ENCODE measurements at regions not wholly inside any gene's neighbourhood (a gene's known extent, or its start where the extent isn't known, plus 50 kb on each side); places are given as distances from the start of the nearest gene placed in this dataset.

DNA sequence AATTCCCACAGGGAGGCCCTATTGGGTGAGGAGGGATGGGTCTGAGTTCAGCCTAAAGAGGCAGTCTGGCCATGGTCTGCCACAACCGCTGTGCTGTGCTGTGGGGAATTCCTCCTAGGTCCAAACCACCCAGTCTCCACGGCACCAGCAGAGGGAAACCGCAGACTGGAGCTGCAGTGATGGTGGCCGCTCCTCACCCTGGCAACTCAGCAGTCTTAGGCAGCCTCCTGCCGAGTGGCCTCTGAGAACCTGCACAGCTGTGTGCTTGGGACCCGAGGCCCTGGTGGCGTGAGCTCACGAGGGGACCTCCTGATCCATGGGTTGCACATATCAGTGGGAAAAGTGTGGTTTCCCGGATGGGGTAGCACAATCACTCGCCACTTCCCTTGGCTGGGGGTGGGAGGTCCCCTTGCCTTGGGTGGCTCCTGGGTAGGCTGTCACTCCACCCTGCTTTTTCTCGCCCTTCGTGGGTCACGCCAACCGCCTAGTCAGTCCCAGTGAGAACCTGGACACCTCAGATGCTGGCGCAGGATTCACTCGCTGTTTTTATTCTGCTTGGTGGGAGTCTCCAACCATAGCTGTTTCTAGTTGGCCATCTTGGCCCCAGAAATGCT is 242.2 kb downstream of the CDH26 start:
- no peaks in the 10 kb centered on the region for H3K36me3 ChIP-seq (ENCODE audit: insufficient read depth in 1 of 2, low read depth in 1 of 2)
- intact Hi-C loops (cut with DNase I) = no loop called here
- H3K9me3 ChIP-seq = no peaks in the 10 kb centered on the region
- TF ChIP-seq, protein P1, sequence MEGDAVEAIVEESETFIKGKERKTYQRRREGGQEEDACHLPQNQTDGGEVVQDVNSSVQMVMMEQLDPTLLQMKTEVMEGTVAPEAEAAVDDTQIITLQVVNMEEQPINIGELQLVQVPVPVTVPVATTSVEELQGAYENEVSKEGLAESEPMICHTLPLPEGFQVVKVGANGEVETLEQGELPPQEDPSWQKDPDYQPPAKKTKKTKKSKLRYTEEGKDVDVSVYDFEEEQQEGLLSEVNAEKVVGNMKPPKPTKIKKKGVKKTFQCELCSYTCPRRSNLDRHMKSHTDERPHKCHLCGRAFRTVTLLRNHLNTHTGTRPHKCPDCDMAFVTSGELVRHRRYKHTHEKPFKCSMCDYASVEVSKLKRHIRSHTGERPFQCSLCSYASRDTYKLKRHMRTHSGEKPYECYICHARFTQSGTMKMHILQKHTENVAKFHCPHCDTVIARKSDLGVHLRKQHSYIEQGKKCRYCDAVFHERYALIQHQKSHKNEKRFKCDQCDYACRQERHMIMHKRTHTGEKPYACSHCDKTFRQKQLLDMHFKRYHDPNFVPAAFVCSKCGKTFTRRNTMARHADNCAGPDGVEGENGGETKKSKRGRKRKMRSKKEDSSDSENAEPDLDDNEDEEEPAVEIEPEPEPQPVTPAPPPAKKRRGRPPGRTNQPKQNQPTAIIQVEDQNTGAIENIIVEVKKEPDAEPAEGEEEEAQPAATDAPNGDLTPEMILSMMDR (IDR thresholded peaks at IDR 0.05) = no peak
- DNase-seq (no peak), ATAC-seq (no peak)
- H3K27ac ChIP-seq = no peak overlapping the region
- H3K27me3 ChIP-seq (ENCODE audit: insufficient read depth in 3 of 3, low read length in 2 of 3) = no peaks in the 10 kb centered on the region
- no peak overlapping the region for H3K4me3 ChIP-seq
- no peaks in the 10 kb centered on the region for H3K4me1 ChIP-seq
- 87 to 91% (median 89%) methylated on average over 16 of the region's 16 CpGs for WGBS, 3 donors

DNA sequence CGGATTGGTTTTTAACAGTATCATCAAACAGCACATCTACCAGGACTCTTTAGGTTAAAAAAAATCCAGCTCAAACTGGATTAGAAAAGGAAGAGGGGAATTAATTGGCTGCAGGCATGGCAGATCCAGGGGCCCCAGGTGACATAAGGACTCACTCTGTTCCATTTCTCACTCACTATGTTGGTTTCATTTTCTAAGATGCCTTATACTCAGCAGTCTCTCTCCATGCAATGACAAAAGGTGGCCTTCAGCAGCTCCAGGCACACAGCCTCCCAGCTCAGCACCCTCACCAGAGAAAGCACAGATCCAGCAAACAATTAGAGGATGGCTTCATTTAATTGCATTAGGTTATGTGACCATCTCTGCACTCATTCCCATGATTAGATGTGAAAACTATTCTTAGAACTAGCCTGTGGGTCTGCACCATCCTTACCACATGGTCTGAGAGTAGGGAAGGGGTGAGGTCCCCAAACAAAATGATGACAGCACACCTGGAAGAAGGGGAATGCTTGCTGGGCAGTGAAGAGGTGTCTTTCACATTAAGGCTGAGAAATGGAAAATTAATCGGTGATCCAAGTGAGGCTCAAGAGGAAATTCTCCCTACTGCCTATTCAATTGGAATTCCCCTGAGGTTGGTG is 243.1 kb downstream of the CDH26 start:
- WGBS, 3 donors = 75 to 78% (median 78%) methylated on average over 2 of the region's 2 CpGs
- TF ChIP-seq, protein P1 (IDR thresholded peaks at IDR 0.05) = no peak
- Histone ChIP-seq H3K27ac (no peak overlapping the region), H3K4me3 (no peak overlapping the region), H3K4me1 (no peaks in the 10 kb centered on the region), H3K9me3 (no peaks in the 10 kb centered on the region), H3K36me3 (ENCODE audit: insufficient read depth in 1 of 2, low read depth in 1 of 2) (no peaks in the 10 kb centered on the region), H3K27me3 (ENCODE audit: insufficient read depth in 3 of 3, low read length in 2 of 3) (no peaks in the 10 kb centered on the region)
- ATAC-seq = no peak
- no peak for DNase-seq
- intact Hi-C loops (cut with DNase I) = no loop called here

DNA sequence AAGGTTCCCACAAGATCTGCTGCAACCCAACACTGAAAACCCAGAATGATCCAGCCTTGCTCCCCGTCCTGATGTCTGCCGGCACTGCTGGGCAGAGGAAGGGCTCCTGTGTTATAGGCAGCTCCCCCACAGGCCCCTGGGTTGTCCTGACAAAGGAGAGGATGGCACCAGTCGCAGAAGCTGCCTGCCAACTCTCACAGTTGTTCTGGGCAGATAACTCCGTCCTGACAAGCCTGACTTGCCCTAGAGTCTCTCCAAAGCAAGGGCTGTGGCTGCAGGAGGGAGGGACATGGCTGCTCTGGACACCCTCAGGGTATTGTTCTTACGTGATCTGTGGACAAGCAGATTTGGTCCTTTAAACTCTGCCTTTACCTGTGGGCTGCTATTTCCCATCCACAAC is 243.8 kb downstream of the CDH26 start:
- H3K4me3 ChIP-seq = no peak overlapping the region
- no peaks in the 10 kb centered on the region for H3K9me3 ChIP-seq
- WGBS, 3 donors = 22 to 38% (median 32%) methylated on average over 5 of the region's 5 CpGs
- H3K36me3 ChIP-seq (ENCODE audit: insufficient read depth in 1 of 2, low read depth in 1 of 2) = no peaks in the 10 kb centered on the region
- intact Hi-C loops (cut with DNase I) = no loop called here
- no peak overlapping the region for H3K27ac ChIP-seq
- TF ChIP-seq, protein P1 (IDR thresholded peaks at IDR 0.05) = no peak
- DNase-seq (no peak), ATAC-seq (peak; percentile 30 to 74 (median 54))
- no peaks in the 10 kb centered on the region for H3K4me1 ChIP-seq
- H3K27me3 ChIP-seq (ENCODE audit: insufficient read depth in 3 of 3, low read length in 2 of 3) = no peaks in the 10 kb centered on the region

DNA sequence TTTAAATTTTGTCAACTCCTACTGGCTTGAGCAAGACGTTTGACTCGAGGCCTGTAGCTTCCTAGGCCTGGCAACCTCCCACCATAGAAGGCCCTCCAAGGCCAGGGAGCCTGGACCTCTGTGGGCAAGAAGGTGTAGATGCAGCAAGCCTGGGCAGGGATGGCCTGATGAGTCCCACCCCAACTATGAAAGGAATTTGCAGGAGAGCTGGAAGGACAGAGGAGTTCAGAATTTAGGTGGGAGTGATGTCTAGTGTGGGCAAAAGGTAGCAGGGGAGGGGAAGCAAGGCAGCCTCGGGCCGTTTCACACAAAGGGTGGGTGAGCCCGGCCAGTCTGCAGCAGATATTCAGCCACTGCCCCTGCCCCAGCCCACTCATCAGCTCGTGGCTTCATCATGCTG is 245.2 kb downstream of the CDH26 start:
- intact Hi-C loops (cut with DNase I) = no loop called here
- H3K36me3 ChIP-seq (ENCODE audit: insufficient read depth in 1 of 2, low read depth in 1 of 2) = no peaks in the 10 kb centered on the region
- no peak for ATAC-seq
- no peaks in the 10 kb centered on the region for H3K4me1 ChIP-seq
- WGBS, 3 donors = 76 to 88% (median 84%) methylated on average over 6 of the region's 6 CpGs
- no peaks in the 10 kb centered on the region for H3K9me3 ChIP-seq
- H3K27ac ChIP-seq = no peak overlapping the region
- TF ChIP-seq, protein P1 (IDR thresholded peaks at IDR 0.05) = no peak
- no peak overlapping the region for H3K4me3 ChIP-seq
- no peaks in the 10 kb centered on the region for H3K27me3 ChIP-seq (ENCODE audit: insufficient read depth in 3 of 3, low read length in 2 of 3)
- no peak for DNase-seq

DNA sequence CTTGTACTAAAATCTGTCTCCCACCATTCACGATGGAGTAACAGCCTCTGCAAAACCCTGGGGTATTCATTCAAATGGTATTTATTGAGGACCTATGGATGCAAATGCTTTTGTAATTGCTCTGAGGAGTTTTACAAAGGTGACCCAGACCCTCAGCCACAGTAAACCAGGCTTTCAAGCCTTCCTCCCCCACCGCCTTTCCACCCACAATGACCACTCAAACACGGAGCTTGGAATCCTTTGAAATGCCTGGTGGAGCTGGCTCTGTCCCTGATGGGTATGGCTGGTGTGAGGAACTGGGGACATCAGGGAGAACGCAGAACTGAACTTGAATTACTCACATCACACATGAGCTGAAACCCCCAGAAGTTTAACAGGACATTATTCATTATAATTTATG is 246.4 kb downstream of the CDH26 start:
- ATAC-seq (no peak), DNase-seq (no peak)
- Histone ChIP-seq H3K4me1 (no peaks in the 10 kb centered on the region), H3K4me3 (no peak overlapping the region), H3K27ac (no peak overlapping the region), H3K36me3 (ENCODE audit: insufficient read depth in 1 of 2, low read depth in 1 of 2) (no peaks in the 10 kb centered on the region), H3K27me3 (ENCODE audit: insufficient read depth in 3 of 3, low read length in 2 of 3) (no peaks in the 10 kb centered on the region), H3K9me3 (no peaks in the 10 kb centered on the region)
- TF ChIP-seq, protein P1 (IDR thresholded peaks at IDR 0.05) = no peak
- WGBS, 3 donors = 82 to 87% (median 85%) methylated on average over 4 of the region's 4 CpGs
- intact Hi-C loops (cut with DNase I) = no loop called here
